Hepatocyte (in vitro differentiated cells): ENCODE measurements at regions not wholly inside any gene's neighbourhood (a gene's known extent, or its start where the extent isn't known, plus 50 kb on each side); places are given as distances from the start of the nearest gene placed in this dataset.

Experiments used
- DNase-seq: peaks from one replicate; pipeline ENCODE4 v3.0.0-alpha.2; 2016; ENCODE audit warnings: low spot score
- H2AFZ ChIP-seq: fragments of 200-600 bp; sonication (generic); 2 replicates; pipeline ENCODE4 v1.6.0; 2016; ENCODE audit warnings: antibody characterized with exemption, mild to moderate bottlenecking
- H3K27ac ChIP-seq: fragments of 200-600 bp; sonication (generic); 2 replicates; pipeline ENCODE4 v1.5.1; 2016; ENCODE audit warnings: mild to moderate bottlenecking
- H3K27me3 ChIP-seq: fragments of 200-600 bp; sonication (generic); 2 replicates; pipeline ENCODE4 v1.6.1; 2016
- H3K36me3 ChIP-seq: fragments of 200-600 bp; sonication (generic); replicated peaks from 2 replicates; pipeline ENCODE4 v1.5.1; 2016; ENCODE audit warnings: low read depth; ENCODE audit not compliant: insufficient read depth
- H3K4me1 ChIP-seq: fragments of 200-600 bp; sonication (generic); 2 replicates; pipeline ENCODE4 v1.5.1; 2016; ENCODE audit warnings: mild to moderate bottlenecking, moderate library complexity; ENCODE audit not compliant: insufficient read depth
- H3K4me2 ChIP-seq: fragments of 200-600 bp; sonication (generic); 2 replicates; pipeline ENCODE4 v1.6.0; 2016
- H3K4me3 ChIP-seq: fragments of 200-600 bp; sonication (generic); 2 replicates; pipeline ENCODE4 v1.5.1; 2016; ENCODE audit warnings: mild to moderate bottlenecking
- H3K79me2 ChIP-seq: fragments of 200-600 bp; sonication (generic); 2 replicates; pipeline ENCODE4 v1.6.0; 2017; ENCODE audit warnings: mild to moderate bottlenecking
- H3K9me2 ChIP-seq: fragments of 200-600 bp; sonication (generic); replicated peaks from 2 replicates; pipeline ENCODE4 v1.6.0; 2017; ENCODE audit warnings: mild to moderate bottlenecking; ENCODE audit not compliant: insufficient read depth
- H3K9me3 ChIP-seq: fragments of 200-600 bp; sonication (generic); 2 replicates; pipeline ENCODE4 v1.5.1; 2016; ENCODE audit warnings: low read depth, mild to moderate bottlenecking
- H4K20me1 ChIP-seq: fragments of 200-600 bp; sonication (generic); 2 replicates; pipeline ENCODE4 v1.6.0; 2016; ENCODE audit warnings: mild to moderate bottlenecking; ENCODE audit not compliant: insufficient read depth, poor library complexity, severe bottlenecking
- CTCF ChIP-seq: fragments of 200-600 bp; sonication (generic); IDR thresholded peaks from 2 replicates; pipeline ENCODE4 v1.5.1; 2016; ENCODE audit warnings: antibody characterized with exemption, mild to moderate bottlenecking; ENCODE audit not compliant: poor library complexity
- EZH2 ChIP-seq: fragments of 200-600 bp; sonication (generic); IDR thresholded peaks from 2 replicates; pipeline ENCODE4 v1.6.1; 2016; ENCODE audit warnings: antibody characterized with exemption, mild to moderate bottlenecking, borderline replicate concordance
- EZH2phosphoT487 ChIP-seq: fragments of 200-600 bp; sonication (generic); IDR thresholded peaks from one replicate; pipeline ENCODE4 v1.6.1; 2018; ENCODE audit warnings: antibody characterized with exemption, mild to moderate bottlenecking, low read depth, moderate library complexity; ENCODE audit not compliant: unreplicated experiment, severe bottlenecking
- WGBS: methylation state at CpG from one replicate; pipeline ENCODE4 v1.1.6; 2016; ENCODE audit warnings: low lambda C conversion rate; ENCODE audit errors: missing lambda C conversion rate; 5-methylcytosine and 5-hydroxymethylcytosine counted together

- TF ChIP-seq CTCF (no peak), EZH2phosphoT487 (no peak), EZH2 (no peak)
- Histone ChIP-seq H3K27me3 (no peaks in the 10 kb centered on the region), H2AFZ (no peak overlapping the region), H3K9me3 (no peaks in the 10 kb centered on the region), H3K79me2 (no peaks in the 10 kb centered on the region), H3K27ac (no peak overlapping the region), H3K4me2 (no peak overlapping the region), H3K4me3 (no peak overlapping the region), H3K4me1 (peaks cover 4% of the 10 kb centered on the region), H3K36me3 (no peaks in the 10 kb centered on the region), H3K9me2 (no peaks in the 10 kb centered on the region), H4K20me1 (no peaks in the 10 kb centered on the region)
- WGBS = 94% methylated on average over 19 of the region's 20 CpGs
- no peak for DNase-seq
Observed at GRCh38 chr10:43825421-43825820, 176.7 kb upstream of the ZNF32 start.

- Histone ChIP-seq H3K4me2 (no peak overlapping the region), H3K9me2 (no peaks in the 10 kb centered on the region)
Observed at GRCh38 chr10:43824934-43825333, 176.3 kb upstream of the ZNF32 start.

GRCh38 chr10:43822631-43823580 is 174.2 kb upstream of the ZNF32 start:
- no peak for DNase-seq
- H3K4me1 ChIP-seq = peaks cover 4% of the 10 kb centered on the region
- no peak overlapping the region for H3K4me2 ChIP-seq
- no peak overlapping the region for H3K4me3 ChIP-seq
- TF ChIP-seq CTCF (no peak), EZH2 (no peak), EZH2phosphoT487 (no peak)
- no peaks in the 10 kb centered on the region for H3K36me3 ChIP-seq
- H3K9me2 ChIP-seq = no peaks in the 10 kb centered on the region
- no peak overlapping the region for H2AFZ ChIP-seq
- no peaks in the 10 kb centered on the region for H3K27me3 ChIP-seq
- H3K27ac ChIP-seq = no peak overlapping the region
- no peaks in the 10 kb centered on the region for H3K9me3 ChIP-seq
- 69% methylated on average over 4 of the region's 4 CpGs for WGBS
- no peaks in the 10 kb centered on the region for H4K20me1 ChIP-seq
- no peaks in the 10 kb centered on the region for H3K79me2 ChIP-seq

More at GRCh38 chr10:43824934-43825333, 176.3 kb upstream of the ZNF32 start:
- Histone ChIP-seq H3K27me3 (no peaks in the 10 kb centered on the region), H3K4me1 (peaks cover 4% of the 10 kb centered on the region), H3K4me3 (no peak overlapping the region), H2AFZ (no peak overlapping the region), H3K79me2 (no peaks in the 10 kb centered on the region), H3K36me3 (no peaks in the 10 kb centered on the region), H3K9me3 (no peaks in the 10 kb centered on the region), H3K27ac (no peak overlapping the region), H4K20me1 (no peaks in the 10 kb centered on the region)
- TF ChIP-seq EZH2phosphoT487 (no peak), EZH2 (no peak), CTCF (no peak)
- WGBS = 88% methylated on average over 7 of the region's 7 CpGs
- DNase-seq = no peak
